ENCODE measurements at regions not wholly inside any gene's neighbourhood (a gene's known extent, or its start where the extent isn't known, plus 50 kb on each side); places are given as distances from the start of the nearest gene placed in this dataset.

DNA sequence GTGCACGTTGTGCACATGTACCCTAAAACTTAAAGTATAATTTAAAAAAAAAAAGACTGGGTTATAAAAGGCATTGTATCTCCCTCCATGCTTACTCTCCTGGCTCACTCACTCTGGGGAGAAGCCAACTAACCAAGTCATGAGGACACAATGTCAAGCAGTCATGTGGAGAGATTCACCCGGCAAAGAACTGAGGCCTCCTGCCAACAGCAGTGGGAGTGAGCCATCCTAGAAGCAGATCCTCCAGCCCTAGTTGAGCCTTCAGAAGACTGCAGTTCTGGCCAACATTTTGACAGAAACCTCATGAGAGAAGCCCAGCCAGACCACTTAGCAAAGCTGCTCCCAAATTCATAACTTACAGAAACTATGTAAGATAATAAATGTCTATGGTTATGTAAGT lies 521.7 kb upstream of the FZD8 start:
- no peak overlapping the region for H3K4me3 ChIP-seq (ENCODE audit: insufficient read depth, low read depth, low read length)
- H3K36me3 ChIP-seq (ENCODE audit: control insufficient read depth, insufficient read depth, low read length), result no peaks in the 10 kb centered on the region
- WGBS, 2 experiments, result 98 to 100% methylated on average over 1 to 2 of the region's 2 CpGs
- no peak overlapping the region for H3K27ac ChIP-seq (ENCODE audit: insufficient read depth, low read depth, low read length, poor library complexity, severe bottlenecking)
- H3K4me1 ChIP-seq (ENCODE audit: control insufficient read depth, insufficient read depth, low read length), result no peaks in the 10 kb centered on the region
- no peaks in the 10 kb centered on the region for H3K9me3 ChIP-seq (ENCODE audit: control insufficient read depth, low read length)
- no peaks in the 10 kb centered on the region for H3K27me3 ChIP-seq (ENCODE audit: control insufficient read depth, insufficient read depth, low read length, poor library complexity, severe bottlenecking)

- Histone ChIP-seq H3K27ac (ENCODE audit: insufficient read depth, low read depth, low read length, poor library complexity, severe bottlenecking) (no peak overlapping the region), H3K27me3 (ENCODE audit: control insufficient read depth, insufficient read depth, low read length, poor library complexity, severe bottlenecking) (no peaks in the 10 kb centered on the region), H3K4me1 (ENCODE audit: control insufficient read depth, insufficient read depth, low read length) (no peaks in the 10 kb centered on the region), H3K4me3 (ENCODE audit: insufficient read depth, low read depth, low read length) (no peak overlapping the region), H3K9me3 (ENCODE audit: control insufficient read depth, low read length) (no peaks in the 10 kb centered on the region), H3K36me3 (ENCODE audit: control insufficient read depth, insufficient read depth, low read length) (no peaks in the 10 kb centered on the region)
- 94 to 100% methylated on average over 3 of the region's 3 CpGs for WGBS, 2 experiments
Measured at GRCh38 chr10:36157486-36157885, 515.4 kb upstream of the FZD8 start.

- no peaks in the 10 kb centered on the region for H3K27me3 ChIP-seq (ENCODE audit: control insufficient read depth, insufficient read depth, low read length, poor library complexity, severe bottlenecking)
- 94% methylated on average over 1 of the region's 1 CpG; no CpG with 5 or more reads in 1 of the 2 experiments for WGBS, 2 experiments
- H3K4me1 ChIP-seq (ENCODE audit: control insufficient read depth, insufficient read depth, low read length), result no peaks in the 10 kb centered on the region
- no peak overlapping the region for H3K4me3 ChIP-seq (ENCODE audit: insufficient read depth, low read depth, low read length)
- H3K9me3 ChIP-seq (ENCODE audit: control insufficient read depth, low read length), result no peaks in the 10 kb centered on the region
- H3K36me3 ChIP-seq (ENCODE audit: control insufficient read depth, insufficient read depth, low read length), result no peaks in the 10 kb centered on the region
- no peak overlapping the region for H3K27ac ChIP-seq (ENCODE audit: insufficient read depth, low read depth, low read length, poor library complexity, severe bottlenecking)
Measured at GRCh38 chr10:36148207-36148606, 506.1 kb upstream of the FZD8 start.

DNA sequence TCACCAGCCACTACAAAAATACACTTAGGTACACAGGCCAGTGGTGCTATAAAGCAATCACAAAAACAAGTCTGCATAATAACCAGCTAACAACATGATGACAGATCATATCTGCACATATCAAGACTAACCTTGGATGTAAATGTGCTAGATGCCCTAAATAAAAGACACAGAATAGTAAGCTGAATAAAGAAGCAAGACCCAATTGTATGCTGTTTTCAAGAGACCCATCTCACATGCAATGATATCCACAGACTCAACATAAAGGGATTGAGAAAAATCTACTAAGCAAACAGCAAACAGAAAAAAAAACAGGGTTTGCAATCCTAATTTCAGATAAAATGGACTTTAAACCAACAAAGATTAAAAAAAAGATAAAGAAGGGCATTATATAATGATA lies 505.4 kb upstream of the FZD8 start:
- Histone ChIP-seq H3K9me3 (ENCODE audit: control insufficient read depth, low read length) (no peaks in the 10 kb centered on the region), H3K27me3 (ENCODE audit: control insufficient read depth, insufficient read depth, low read length, poor library complexity, severe bottlenecking) (no peaks in the 10 kb centered on the region), H3K36me3 (ENCODE audit: control insufficient read depth, insufficient read depth, low read length) (no peaks in the 10 kb centered on the region), H3K4me1 (ENCODE audit: control insufficient read depth, insufficient read depth, low read length) (no peaks in the 10 kb centered on the region), H3K27ac (ENCODE audit: insufficient read depth, low read depth, low read length, poor library complexity, severe bottlenecking) (no peak overlapping the region), H3K4me3 (ENCODE audit: insufficient read depth, low read depth, low read length) (no peak overlapping the region)

- Histone ChIP-seq H3K27me3 (ENCODE audit: control insufficient read depth, insufficient read depth, low read length, poor library complexity, severe bottlenecking) (no peaks in the 10 kb centered on the region), H3K36me3 (ENCODE audit: control insufficient read depth, insufficient read depth, low read length) (no peaks in the 10 kb centered on the region), H3K9me3 (ENCODE audit: control insufficient read depth, low read length) (no peaks in the 10 kb centered on the region), H3K27ac (ENCODE audit: insufficient read depth, low read depth, low read length, poor library complexity, severe bottlenecking) (no peak overlapping the region), H3K4me1 (ENCODE audit: control insufficient read depth, insufficient read depth, low read length) (no peaks in the 10 kb centered on the region), H3K4me3 (ENCODE audit: insufficient read depth, low read depth, low read length) (no peak overlapping the region)
- WGBS, 2 experiments, result 87% methylated on average over 7 of the region's 7 CpGs
Measured at GRCh38 chr10:36141856-36142560, 499.9 kb upstream of the FZD8 start.

DNA sequence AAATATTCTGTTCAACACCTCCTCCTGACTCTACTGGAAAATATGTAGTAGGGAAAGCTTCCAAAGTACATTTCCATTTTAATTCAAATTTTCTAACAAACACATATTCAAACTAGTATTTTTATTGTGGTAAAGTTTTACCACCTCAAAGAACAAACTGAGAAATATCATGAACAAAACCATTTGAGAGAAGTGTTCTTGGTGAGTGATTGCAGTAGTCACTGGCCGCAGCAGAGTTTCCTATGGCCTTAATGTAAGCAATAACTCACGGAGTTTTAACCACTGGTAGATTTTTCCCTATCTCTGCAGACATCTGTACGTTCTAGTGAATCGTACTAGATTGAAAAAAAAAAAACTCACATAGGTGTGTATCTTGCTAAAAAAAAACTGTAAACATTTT lies 487.0 kb upstream of the FZD8 start:
- Histone ChIP-seq H3K27me3 (ENCODE audit: control insufficient read depth, insufficient read depth, low read length, poor library complexity, severe bottlenecking) (no peaks in the 10 kb centered on the region), H3K4me3 (ENCODE audit: insufficient read depth, low read depth, low read length) (no peak overlapping the region), H3K36me3 (ENCODE audit: control insufficient read depth, insufficient read depth, low read length) (no peaks in the 10 kb centered on the region), H3K4me1 (ENCODE audit: control insufficient read depth, insufficient read depth, low read length) (no peaks in the 10 kb centered on the region), H3K9me3 (ENCODE audit: control insufficient read depth, low read length) (no peaks in the 10 kb centered on the region), H3K27ac (ENCODE audit: insufficient read depth, low read depth, low read length, poor library complexity, severe bottlenecking) (no peak overlapping the region)
- WGBS, 2 experiments, result 95 to 99% methylated on average over 2 to 4 of the region's 4 CpGs

DNA sequence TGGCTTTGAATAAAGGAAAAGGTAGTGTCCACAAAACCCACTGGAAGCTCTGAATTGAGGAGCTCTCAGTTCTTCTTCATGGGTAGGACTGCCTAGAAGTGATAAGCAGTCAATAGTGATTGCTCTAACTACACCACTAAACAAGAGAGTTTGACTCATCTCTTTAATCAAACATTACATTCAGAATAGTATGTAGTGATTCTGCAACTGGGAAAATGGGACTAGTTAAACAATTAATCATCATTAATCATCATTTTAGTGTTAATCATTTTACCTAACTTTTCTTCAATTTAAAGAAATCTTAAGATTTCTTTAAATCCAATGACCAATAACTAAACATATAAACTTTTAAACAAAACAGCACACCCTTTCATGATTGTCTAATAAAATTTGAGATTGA lies 484.0 kb upstream of the FZD8 start:
- H3K36me3 ChIP-seq (ENCODE audit: control insufficient read depth, insufficient read depth, low read length), result no peaks in the 10 kb centered on the region
- no peak overlapping the region for H3K4me3 ChIP-seq (ENCODE audit: insufficient read depth, low read depth, low read length)
- H3K27me3 ChIP-seq (ENCODE audit: control insufficient read depth, insufficient read depth, low read length, poor library complexity, severe bottlenecking), result no peaks in the 10 kb centered on the region
- H3K27ac ChIP-seq (ENCODE audit: insufficient read depth, low read depth, low read length, poor library complexity, severe bottlenecking), result no peak overlapping the region
- no peaks in the 10 kb centered on the region for H3K4me1 ChIP-seq (ENCODE audit: control insufficient read depth, insufficient read depth, low read length)
- no peaks in the 10 kb centered on the region for H3K9me3 ChIP-seq (ENCODE audit: control insufficient read depth, low read length)

- Histone ChIP-seq H3K27me3 (ENCODE audit: control insufficient read depth, insufficient read depth, low read length, poor library complexity, severe bottlenecking) (no peaks in the 10 kb centered on the region), H3K4me3 (ENCODE audit: insufficient read depth, low read depth, low read length) (no peak overlapping the region), H3K9me3 (ENCODE audit: control insufficient read depth, low read length) (no peaks in the 10 kb centered on the region), H3K36me3 (ENCODE audit: control insufficient read depth, insufficient read depth, low read length) (no peaks in the 10 kb centered on the region), H3K27ac (ENCODE audit: insufficient read depth, low read depth, low read length, poor library complexity, severe bottlenecking) (no peak overlapping the region), H3K4me1 (ENCODE audit: control insufficient read depth, insufficient read depth, low read length) (peaks cover 6% of the 10 kb centered on the region)
- WGBS, 2 experiments, result 95 to 96% methylated on average over 5 of the region's 5 CpGs
Measured at GRCh38 chr10:36119455-36119854, 477.4 kb upstream of the FZD8 start.

GRCh38 chr10:36118314-36118713 lies 476.2 kb upstream of the FZD8 start:
- 91 to 95% methylated on average over 7 of the region's 7 CpGs for WGBS, 2 experiments
- Histone ChIP-seq H3K4me1 (ENCODE audit: control insufficient read depth, insufficient read depth, low read length) (peaks cover 6% of the 10 kb centered on the region), H3K4me3 (ENCODE audit: insufficient read depth, low read depth, low read length) (no peak overlapping the region), H3K27me3 (ENCODE audit: control insufficient read depth, insufficient read depth, low read length, poor library complexity, severe bottlenecking) (no peaks in the 10 kb centered on the region), H3K36me3 (ENCODE audit: control insufficient read depth, insufficient read depth, low read length) (no peaks in the 10 kb centered on the region), H3K9me3 (ENCODE audit: control insufficient read depth, low read length) (no peaks in the 10 kb centered on the region), H3K27ac (ENCODE audit: insufficient read depth, low read depth, low read length, poor library complexity, severe bottlenecking) (no peak overlapping the region)

- no peak overlapping the region for H3K4me3 ChIP-seq (ENCODE audit: insufficient read depth, low read depth, low read length)
- H3K9me3 ChIP-seq (ENCODE audit: control insufficient read depth, low read length), result no peaks in the 10 kb centered on the region
- no peaks in the 10 kb centered on the region for H3K36me3 ChIP-seq (ENCODE audit: control insufficient read depth, insufficient read depth, low read length)
- H3K27ac ChIP-seq (ENCODE audit: insufficient read depth, low read depth, low read length, poor library complexity, severe bottlenecking), result no peak overlapping the region
- H3K4me1 ChIP-seq (ENCODE audit: control insufficient read depth, insufficient read depth, low read length), result peaks cover 6% of the 10 kb centered on the region
- H3K27me3 ChIP-seq (ENCODE audit: control insufficient read depth, insufficient read depth, low read length, poor library complexity, severe bottlenecking), result no peaks in the 10 kb centered on the region
- 73 to 76% methylated on average over 4 of the region's 4 CpGs for WGBS, 2 experiments
Measured at GRCh38 chr10:36117890-36118289, 475.8 kb upstream of the FZD8 start.

DNA sequence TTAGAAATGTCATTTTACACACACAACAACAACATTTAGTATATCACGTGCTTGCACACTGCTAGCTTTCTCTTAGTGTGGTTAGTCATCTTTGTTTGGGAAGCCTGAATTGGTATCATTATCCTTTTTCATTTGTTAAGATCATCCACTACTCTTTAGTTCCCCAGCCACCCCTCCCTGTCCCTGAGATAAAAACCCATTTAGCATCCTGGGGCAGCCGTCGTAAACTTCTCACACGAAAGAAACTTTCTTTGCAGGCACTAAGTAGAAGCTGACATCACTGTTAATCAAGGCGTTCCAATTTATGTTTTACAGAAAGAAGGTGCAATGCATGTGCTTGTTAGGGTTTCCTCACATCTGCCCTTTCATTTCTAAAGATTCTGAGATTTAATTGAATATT lies 475.1 kb upstream of the FZD8 start:
- H3K4me3 ChIP-seq (ENCODE audit: insufficient read depth, low read depth, low read length), result no peak overlapping the region
- peaks cover 6% of the 10 kb centered on the region for H3K4me1 ChIP-seq (ENCODE audit: control insufficient read depth, insufficient read depth, low read length)
- no peak overlapping the region for H3K27ac ChIP-seq (ENCODE audit: insufficient read depth, low read depth, low read length, poor library complexity, severe bottlenecking)
- WGBS, 2 experiments, result 73 to 75% methylated on average over 5 of the region's 5 CpGs
- H3K36me3 ChIP-seq (ENCODE audit: control insufficient read depth, insufficient read depth, low read length), result no peaks in the 10 kb centered on the region
- H3K27me3 ChIP-seq (ENCODE audit: control insufficient read depth, insufficient read depth, low read length, poor library complexity, severe bottlenecking), result no peaks in the 10 kb centered on the region
- no peaks in the 10 kb centered on the region for H3K9me3 ChIP-seq (ENCODE audit: control insufficient read depth, low read length)

Data from ectodermal cell (in vitro differentiated cells).